ENCODE measurements at regions not wholly inside any gene's neighbourhood (a gene's known extent, or its start where the extent isn't known, plus 50 kb on each side); places are given as distances from the start of the nearest gene placed in this dataset.
"Not testable (repeated sequence)": the region's sequence is repeated elsewhere in the genome, so short reads cannot be mapped to it uniquely, and the experiment has no call there.

GRCh38 chr11:69944146-69944795, 125.1 kb upstream of the FGF3 start:
- FAIRE-seq, result no peak
- DNase-seq (ENCODE audit: extremely low spot score, insufficient read length, low read depth), result no peak

GRCh38 chr11:69945157-69945556, 125.9 kb upstream of the FGF3 start:
- DNase-seq (ENCODE audit: extremely low spot score, insufficient read length, low read depth) (no peak), FAIRE-seq (no peak)

- no peak for FAIRE-seq
- DNase-seq (ENCODE audit: extremely low spot score, insufficient read length, low read depth), result no peak
These were observed 128.0 kb upstream of the FGF3 start for GRCh38 chr11:69947059-69947792.

GRCh38 chr11:69947793-69948255, 128.6 kb upstream of the FGF3 start:
- DNase-seq (ENCODE audit: extremely low spot score, insufficient read length, low read depth) (no peak), FAIRE-seq (no peak)

DNA sequence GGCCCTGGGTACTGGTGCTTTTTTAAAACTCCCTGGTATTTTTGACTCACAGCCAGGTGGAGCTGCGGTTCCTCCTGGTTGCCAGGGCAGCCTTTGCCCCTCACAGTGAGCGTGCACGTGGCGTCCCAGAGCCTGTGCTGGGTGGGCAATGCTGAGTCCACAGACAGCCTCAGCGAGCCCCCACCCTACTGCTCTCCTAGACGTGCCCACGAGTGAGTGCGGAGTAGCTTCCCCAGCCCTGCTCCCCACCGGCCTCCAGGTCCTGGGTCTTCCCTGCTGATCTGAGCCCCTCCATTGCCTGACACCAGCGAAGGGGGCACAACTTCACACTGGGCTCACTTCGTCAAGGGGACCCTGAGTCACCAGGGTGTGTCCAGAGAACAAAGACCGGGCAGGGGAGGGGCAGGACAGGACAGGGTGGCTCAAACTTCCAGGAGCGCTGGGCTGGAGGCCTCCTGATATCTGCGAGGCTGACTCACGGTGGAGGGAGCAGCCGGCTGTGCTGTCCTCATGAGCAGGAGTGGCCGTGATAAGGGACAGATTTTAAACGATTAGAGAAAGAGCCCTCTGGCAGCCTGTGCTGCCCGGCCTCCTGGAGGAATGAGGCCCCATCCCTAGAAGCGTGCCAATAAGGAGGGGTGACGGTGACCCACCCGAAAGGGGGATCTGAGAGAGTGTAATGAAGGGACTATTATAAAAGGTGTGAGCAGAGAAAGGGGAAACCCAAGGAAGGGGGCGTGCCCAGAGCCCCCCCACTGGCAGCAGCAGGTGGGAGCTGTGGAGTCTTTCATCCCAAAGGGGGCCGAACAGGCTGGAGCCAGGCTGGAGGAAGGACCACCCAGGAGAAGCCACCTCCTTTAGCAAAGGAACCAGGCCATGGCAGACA, 129.3 kb upstream of the FGF3 start:
- FAIRE-seq (no peak), DNase-seq (ENCODE audit: extremely low spot score, insufficient read length, low read depth) (no peak)

DNA sequence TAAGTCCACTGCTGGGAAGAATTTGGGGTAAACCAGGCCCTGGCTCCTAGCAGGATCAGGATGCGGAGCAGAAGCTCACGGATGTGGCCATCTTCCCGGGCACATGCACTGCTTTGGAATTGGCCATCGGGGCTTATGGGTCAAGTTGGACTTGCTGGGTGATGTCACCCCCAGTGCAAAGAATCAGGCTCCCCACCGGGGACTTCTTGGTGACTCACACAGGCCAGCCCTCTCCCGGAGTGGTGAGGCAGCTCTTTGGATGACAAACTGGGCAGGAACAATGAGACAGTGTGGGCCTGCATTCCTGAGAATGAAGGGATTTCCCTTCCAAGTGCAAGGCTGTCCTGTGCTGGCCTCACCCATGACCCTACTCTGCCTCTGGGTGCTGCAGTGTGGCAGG, 128.8 kb upstream of the ANO1 start:
- no peak for FAIRE-seq

DNA sequence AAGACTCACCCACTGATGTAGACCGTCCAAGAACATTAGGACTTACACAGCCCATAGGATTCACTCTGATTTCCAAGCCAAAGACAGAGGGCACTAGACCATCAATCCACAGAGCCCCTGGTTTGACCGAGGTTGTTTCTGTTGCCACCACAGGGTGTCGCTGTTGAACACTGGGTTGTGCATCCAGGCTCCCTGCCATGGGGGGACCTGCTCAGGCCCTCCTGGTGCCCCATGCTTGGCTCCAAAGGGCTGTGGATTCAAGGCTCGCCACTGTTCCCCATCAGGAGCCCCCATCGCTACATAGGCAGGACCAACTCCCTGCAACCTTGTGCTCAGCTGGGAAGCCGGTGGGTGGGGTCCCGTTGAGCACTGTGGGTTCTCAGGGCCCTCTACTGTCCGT, 128.0 kb upstream of the ANO1 start:
- DNase-seq (ENCODE audit: extremely low spot score, insufficient read length, low read depth), result no peak
- no peak for FAIRE-seq

More for the DNA sequence above, 128.8 kb upstream of the ANO1 start:
- no peak for DNase-seq (ENCODE audit: extremely low spot score, insufficient read length, low read depth)

DNA sequence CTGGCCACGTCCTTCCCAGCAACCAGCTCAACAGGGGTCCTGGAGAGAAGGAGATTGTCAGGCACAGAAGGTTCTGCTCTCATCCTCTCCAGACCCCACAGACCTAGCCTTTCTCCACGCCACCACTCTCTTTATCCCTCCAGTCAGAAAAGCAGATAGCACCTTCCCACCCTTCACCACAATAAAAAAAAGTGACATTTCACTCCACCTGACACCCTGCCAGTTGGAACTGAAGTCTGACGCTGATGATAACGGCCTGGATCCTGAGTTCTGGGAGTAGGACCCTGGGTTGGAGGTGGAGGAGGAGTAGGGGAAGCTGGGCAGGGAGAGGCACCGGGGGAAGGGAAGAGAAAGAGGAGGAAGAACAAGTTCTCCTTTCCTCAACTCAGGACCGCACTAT, 127.5 kb upstream of the ANO1 start:
- DNase-seq (ENCODE audit: extremely low spot score, insufficient read length, low read depth) (no peak), FAIRE-seq (no peak)

GRCh38 chr11:69951821-69952220, 126.3 kb upstream of the ANO1 start:
- FAIRE-seq (no peak), DNase-seq (ENCODE audit: extremely low spot score, insufficient read length, low read depth) (no peak)

DNA sequence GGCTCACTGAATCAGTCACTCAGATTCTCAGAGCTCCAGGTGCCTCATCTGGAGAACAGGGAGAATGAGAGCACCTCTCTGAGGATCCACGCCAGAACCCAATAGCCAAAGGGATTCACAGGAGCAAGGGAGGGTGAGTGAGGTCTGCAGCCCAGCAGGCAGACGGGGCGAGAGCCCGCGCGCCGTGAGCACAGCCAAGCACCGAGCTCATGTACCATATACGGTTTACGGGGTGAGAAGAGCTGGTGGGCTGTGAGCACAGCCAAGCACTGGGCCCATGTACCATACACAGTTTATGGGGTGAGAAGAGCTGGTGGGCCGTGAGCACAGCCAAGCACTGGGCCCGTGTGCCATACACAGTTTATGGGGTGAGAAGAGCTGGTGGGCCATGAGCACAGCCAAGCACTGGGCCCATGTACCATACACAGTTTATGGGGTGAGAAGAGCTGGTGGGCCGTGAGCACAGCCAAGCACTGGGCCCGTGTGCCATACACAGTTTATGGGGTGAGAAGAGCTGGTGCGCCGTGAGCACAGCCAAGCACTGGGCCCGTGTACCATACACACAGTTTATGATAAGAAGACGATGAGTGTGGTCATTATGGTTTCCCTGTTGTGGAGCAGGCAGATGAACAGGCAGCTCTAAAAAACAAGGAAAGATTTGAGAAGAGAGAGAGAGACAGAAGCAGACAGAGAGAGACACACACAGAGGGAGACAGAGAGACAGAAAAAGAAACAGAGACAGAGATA, 125.7 kb upstream of the ANO1 start:
- not testable (repeated sequence) for FAIRE-seq; DNase-seq (ENCODE audit: extremely low spot score, insufficient read length, low read depth)

- DNase-seq (ENCODE audit: extremely low spot score, insufficient read length, low read depth), result no peak
- FAIRE-seq, result no peak
These were observed 124.8 kb upstream of the ANO1 start for GRCh38 chr11:69953356-69953755.

DNA sequence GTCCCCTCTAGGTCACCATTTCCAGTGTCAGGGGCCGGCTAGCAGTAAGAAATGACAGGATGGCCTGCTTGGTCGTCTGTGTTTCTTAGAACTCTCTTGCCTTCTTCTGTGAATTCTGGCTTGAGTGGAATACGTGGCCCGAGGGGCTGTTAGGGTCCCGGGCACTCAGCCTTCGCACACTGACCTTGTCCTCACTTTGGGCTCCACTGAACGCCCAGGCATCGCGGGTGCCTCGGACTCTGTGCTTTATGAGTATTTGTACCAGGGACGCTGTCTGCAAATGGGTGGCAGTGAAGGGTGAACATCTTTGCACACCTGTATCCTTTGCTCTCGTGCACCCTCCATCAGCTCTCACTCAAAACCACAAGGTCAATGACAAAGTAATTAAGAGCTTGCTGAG, 123.4 kb upstream of the ANO1 start:
- FAIRE-seq (no peak), DNase-seq (ENCODE audit: extremely low spot score, insufficient read length, low read depth) (no peak)

DNA sequence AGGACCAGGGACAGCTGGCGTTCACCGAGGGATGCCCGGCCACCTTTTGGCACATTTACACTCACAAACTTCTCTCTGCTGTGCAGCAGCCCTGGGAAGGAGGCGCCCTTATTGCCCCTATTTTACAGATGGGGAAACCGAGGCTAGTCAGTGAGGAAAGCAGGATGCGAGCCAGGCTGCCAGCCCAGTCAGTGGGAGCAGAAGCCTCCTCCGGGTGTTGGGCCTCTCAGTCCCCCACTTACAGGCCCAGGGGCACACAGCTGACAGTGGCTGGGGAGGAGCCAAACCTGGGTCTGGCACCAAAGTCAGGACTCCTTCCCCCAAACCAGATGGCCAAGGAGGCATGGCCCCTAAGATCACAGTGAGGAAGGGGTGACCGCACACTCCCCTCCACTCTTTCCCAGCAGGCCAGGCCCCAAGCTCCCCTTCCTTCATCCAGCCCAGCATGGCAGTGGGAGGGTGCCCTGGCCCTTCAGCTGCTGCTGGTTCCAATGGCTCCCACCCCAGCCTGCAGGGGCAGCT, 121.4 kb upstream of the ANO1 start:
- no peak for FAIRE-seq

GRCh38 chr11:69957849-69958248, 120.3 kb upstream of the ANO1 start:
- DNase-seq (ENCODE audit: extremely low spot score, insufficient read length, low read depth) (no peak), FAIRE-seq (no peak)

More for the DNA sequence above, 121.4 kb upstream of the ANO1 start:
- no peak for DNase-seq (ENCODE audit: extremely low spot score, insufficient read length, low read depth)

DNA sequence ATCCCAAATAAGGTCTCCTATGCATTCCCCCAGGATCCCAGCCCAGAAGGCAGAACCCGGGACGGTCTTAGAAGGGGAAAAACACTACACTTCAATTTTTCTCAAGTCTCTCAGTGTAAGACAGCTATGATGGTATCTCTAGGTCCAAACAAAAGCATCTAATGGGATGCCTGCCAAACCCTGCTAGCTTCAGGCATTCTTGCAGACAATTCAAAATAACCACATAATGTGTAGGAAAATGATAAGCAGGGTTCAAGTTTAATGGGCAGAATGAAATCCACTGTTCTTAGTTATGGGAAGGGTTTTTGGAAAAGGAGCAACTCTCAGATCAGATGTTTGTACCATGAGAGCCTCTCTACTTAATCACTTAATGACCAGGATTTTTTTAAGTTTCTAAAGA, 119.8 kb upstream of the ANO1 start:
- FAIRE-seq, result no peak
- no peak for DNase-seq (ENCODE audit: extremely low spot score, insufficient read length, low read depth)

DNA sequence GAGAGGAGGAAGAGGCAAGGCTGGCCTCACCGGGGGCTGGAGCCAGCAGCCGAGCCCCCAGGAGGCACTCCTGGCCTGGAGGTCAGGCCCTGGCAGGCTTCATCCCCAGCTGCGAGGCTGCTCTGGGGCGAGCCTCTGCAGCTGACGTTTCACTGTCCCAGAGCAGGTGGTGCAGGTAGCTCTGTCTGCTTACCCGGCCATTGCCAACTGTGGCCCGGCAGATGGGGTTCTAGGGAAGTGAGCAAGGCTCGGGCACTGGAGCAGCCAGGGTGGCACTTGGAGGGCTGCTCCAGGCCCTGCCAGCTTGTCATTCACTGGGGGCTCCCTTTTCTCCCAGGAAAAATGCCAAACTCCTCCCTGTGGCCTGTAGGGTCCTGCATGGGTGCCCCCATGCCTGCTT, 118.7 kb upstream of the ANO1 start:
- FAIRE-seq (no peak), DNase-seq (ENCODE audit: extremely low spot score, insufficient read length, low read depth) (no peak)

GRCh38 chr11:69961738-69962137, 116.4 kb upstream of the ANO1 start:
- FAIRE-seq (no peak), DNase-seq (ENCODE audit: extremely low spot score, insufficient read length, low read depth) (no peak)

GRCh38 chr11:69962152-69962551, 116.0 kb upstream of the ANO1 start:
- DNase-seq (ENCODE audit: extremely low spot score, insufficient read length, low read depth), result no peak
- FAIRE-seq, result no peak

GRCh38 chr11:69963533-69964246, 114.4 kb upstream of the ANO1 start:
- no peak for FAIRE-seq
- no peak for DNase-seq (ENCODE audit: extremely low spot score, insufficient read length, low read depth)

Measured in GM18507 (cell line).